Stimulated activated memory B cell treated with anti-CD40 and anti-IgM and Interleukin-4, amounts not matched to agents 10 μg/mL and 1 μg/mL and 100 μg/mL, for 72 hours (primary cell): ENCODE measurements at regions not wholly inside any gene's neighbourhood (a gene's known extent, or its start where the extent isn't known, plus 50 kb on each side); places are given as distances from the start of the nearest gene placed in this dataset.

Experiments used
- ATAC-seq: fragments of 150-1000 bp; cut with Tn5 transposase; 2 replicates; pipeline ENCODE4 v1.10.0; 2021
- H3K27ac Mint-ChIP-seq: one replicate; pipeline ENCODE4 v1.8.0; 2022; ENCODE audit warnings: mild to moderate bottlenecking, mixed read lengths
- H3K27me3 Mint-ChIP-seq: one replicate; pipeline ENCODE4 v1.8.0; 2022; ENCODE audit warnings: mixed read lengths
- H3K36me3 Mint-ChIP-seq: one replicate; pipeline ENCODE4 v1.8.0; 2022; ENCODE audit warnings: mixed read lengths
- H3K4me1 Mint-ChIP-seq: one replicate; pipeline ENCODE4 v1.8.0; 2022; ENCODE audit warnings: mixed read lengths
- H3K4me3 Mint-ChIP-seq: one replicate; pipeline ENCODE4 v1.8.0; 2022; ENCODE audit warnings: mild to moderate bottlenecking, moderate library complexity, mixed read lengths
- H3K9me3 Mint-ChIP-seq: one replicate; pipeline ENCODE4 v1.8.0; 2022; ENCODE audit warnings: mixed read lengths

DNA sequence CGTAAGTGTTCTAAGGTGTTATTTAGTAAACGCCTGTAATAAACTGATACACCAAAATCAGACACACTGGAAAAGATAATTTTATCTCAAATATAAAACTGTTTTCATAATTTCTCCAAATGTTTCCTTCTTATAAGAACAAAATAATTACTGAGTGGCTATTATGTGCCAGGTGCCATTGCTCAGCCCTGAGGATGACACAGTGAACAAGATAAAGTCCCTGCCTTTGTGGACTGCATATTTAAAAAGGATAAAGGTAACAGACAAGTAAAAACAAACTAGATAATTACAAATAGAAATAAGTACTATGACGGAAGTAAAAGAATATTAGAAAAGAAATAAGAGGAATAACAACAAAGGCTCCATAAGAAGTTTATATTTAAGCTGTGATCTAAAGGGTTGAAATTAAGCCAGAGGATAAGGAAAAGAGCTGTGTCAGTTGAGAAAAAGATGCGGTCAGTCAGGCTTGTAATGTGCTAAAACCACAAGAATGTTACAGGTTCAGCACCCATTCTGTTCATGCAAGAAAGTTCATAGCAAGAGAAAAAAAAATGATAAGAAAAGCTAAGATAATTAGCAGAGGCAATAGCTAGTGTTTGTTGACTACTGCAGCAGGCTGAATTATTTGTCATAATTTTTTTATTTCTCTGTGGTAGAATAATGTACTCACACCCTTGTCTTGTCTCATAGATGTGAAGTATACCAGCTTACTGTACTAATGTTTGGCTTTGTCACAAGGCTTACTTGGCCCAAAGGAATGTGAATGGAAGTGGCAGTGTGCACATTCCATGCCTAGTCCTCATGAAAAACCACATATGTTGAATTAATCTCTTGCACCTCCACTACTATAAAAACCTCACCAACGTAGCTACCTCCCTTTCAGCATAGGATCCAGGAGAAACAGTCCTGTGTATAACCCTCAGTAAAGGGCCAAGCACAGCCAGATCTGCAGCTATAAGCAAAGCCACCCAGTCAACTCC, 75.1 kb downstream of the CRPPA start:
- Mint-ChIP-seq H3K4me3 (no peak overlapping the region), H3K4me1 (no peaks in the 10 kb centered on the region), H3K27me3 (no peaks in the 10 kb centered on the region), H3K36me3 (peaks cover 14% of the 10 kb centered on the region), H3K27ac (no peak overlapping the region), H3K9me3 (peaks cover 26% of the 10 kb centered on the region)
- no peak for ATAC-seq

DNA sequence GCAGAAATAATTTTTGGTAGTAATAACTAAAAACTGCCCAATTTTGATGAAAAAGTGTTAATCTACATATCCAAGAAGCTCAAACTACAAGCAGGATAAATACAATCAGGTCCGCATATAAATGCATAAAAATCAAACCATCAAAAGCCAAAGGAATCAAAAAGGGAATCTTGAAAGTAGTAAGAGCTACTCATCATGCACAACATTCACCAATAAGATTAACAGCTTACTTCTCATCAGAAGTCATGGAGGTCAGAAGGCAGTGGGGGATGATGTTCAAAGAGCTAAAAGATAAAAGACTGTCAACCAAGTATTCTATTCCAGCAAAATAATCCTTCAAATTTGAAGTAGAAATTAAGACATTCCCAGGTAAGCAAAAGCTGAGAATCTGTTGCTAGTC, 76.4 kb downstream of the CRPPA start:
- Mint-ChIP-seq H3K4me1 (no peaks in the 10 kb centered on the region), H3K27me3 (no peaks in the 10 kb centered on the region), H3K4me3 (no peak overlapping the region), H3K36me3 (peaks cover 10% of the 10 kb centered on the region), H3K9me3 (peaks cover 20% of the 10 kb centered on the region), H3K27ac (no peak overlapping the region)
- ATAC-seq, result no peak

GRCh38 chr7:16343612-16344011, 77.7 kb downstream of the CRPPA start:
- H3K36me3 Mint-ChIP-seq, result no peaks in the 10 kb centered on the region
- peaks cover 11% of the 10 kb centered on the region for H3K9me3 Mint-ChIP-seq
- no peak for ATAC-seq
- no peaks in the 10 kb centered on the region for H3K27me3 Mint-ChIP-seq
- H3K4me3 Mint-ChIP-seq, result no peak overlapping the region
- no peaks in the 10 kb centered on the region for H3K4me1 Mint-ChIP-seq
- no peak overlapping the region for H3K27ac Mint-ChIP-seq

DNA sequence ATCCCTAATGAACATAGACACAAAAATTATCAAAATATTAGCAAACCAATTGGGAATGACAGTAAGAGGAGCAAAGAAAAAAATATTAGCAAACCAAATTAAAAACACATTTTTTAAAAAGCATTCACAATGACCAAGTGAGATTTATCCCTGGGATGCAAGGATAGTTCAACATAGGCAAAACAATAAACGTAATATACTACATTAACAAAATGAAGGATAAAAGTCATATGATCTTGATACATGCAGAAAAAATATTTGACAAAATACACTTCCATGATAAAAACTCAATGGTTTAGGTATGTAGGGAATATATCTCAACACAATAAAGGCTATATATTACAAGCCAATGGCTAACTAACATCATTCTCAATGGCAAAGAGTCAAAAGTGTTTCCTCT, 83.3 kb downstream of the CRPPA start:
- Mint-ChIP-seq H3K27ac (no peak overlapping the region), H3K4me3 (no peak overlapping the region), H3K36me3 (peaks cover 7% of the 10 kb centered on the region), H3K27me3 (no peaks in the 10 kb centered on the region), H3K9me3 (peaks cover 14% of the 10 kb centered on the region), H3K4me1 (no peaks in the 10 kb centered on the region)
- ATAC-seq, result no peak

GRCh38 chr7:16326106-16326505, 95.2 kb downstream of the CRPPA start:
- Mint-ChIP-seq H3K36me3 (no peaks in the 10 kb centered on the region), H3K9me3 (no peaks in the 10 kb centered on the region), H3K4me3 (no peak overlapping the region), H3K27me3 (no peaks in the 10 kb centered on the region), H3K27ac (no peak overlapping the region), H3K4me1 (no peaks in the 10 kb centered on the region)
- no peak for ATAC-seq

DNA sequence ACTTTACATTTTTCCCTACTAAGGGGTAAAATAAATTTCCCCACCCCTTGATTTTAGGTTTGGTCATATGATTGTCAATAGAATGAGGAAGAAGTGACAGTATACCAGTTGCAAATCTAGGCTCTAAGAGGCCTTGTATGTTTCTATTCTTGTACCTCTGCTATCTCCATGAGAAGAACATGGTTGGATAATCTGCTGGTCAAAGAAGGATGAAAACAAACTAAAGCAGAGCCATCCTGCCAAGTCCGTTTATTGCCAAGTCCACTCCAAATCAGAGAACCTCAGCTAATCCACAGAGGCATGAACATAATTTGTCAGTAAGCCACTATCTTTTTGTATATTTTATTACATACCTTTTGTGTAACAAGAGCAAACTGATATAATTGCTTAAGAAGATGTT, 98.0 kb downstream of the CRPPA start:
- H3K27me3 Mint-ChIP-seq, result no peaks in the 10 kb centered on the region
- ATAC-seq, result no peak
- H3K4me3 Mint-ChIP-seq, result no peak overlapping the region
- no peaks in the 10 kb centered on the region for H3K4me1 Mint-ChIP-seq
- H3K9me3 Mint-ChIP-seq, result no peaks in the 10 kb centered on the region
- no peak overlapping the region for H3K27ac Mint-ChIP-seq
- H3K36me3 Mint-ChIP-seq, result no peaks in the 10 kb centered on the region

DNA sequence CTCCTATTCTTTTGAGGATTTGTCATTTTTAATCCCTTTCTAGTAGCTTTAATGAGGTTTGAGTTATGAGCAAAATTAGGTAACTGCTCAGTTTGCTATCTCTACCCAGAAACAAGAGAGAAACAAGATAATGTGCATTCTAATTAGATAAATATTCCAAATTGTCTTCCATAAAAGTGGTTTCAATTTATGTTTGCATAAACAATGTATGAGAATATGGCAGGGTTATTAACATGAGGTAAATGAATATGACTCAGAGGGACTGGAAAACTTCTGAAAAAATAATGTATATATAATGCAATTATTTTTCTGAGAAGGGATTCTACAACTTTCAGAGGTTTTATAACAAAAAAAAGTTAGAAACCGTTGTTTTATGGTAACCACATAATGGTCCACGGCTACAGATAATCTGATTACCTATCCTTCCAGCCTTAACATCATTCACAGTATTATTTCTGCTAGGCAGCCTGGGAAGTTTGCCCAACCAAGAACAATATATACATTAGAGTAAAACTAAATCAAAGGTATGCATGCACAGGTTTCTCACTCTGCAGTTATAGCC, 101.2 kb downstream of the CRPPA start:
- H3K36me3 Mint-ChIP-seq, result no peaks in the 10 kb centered on the region

DNA sequence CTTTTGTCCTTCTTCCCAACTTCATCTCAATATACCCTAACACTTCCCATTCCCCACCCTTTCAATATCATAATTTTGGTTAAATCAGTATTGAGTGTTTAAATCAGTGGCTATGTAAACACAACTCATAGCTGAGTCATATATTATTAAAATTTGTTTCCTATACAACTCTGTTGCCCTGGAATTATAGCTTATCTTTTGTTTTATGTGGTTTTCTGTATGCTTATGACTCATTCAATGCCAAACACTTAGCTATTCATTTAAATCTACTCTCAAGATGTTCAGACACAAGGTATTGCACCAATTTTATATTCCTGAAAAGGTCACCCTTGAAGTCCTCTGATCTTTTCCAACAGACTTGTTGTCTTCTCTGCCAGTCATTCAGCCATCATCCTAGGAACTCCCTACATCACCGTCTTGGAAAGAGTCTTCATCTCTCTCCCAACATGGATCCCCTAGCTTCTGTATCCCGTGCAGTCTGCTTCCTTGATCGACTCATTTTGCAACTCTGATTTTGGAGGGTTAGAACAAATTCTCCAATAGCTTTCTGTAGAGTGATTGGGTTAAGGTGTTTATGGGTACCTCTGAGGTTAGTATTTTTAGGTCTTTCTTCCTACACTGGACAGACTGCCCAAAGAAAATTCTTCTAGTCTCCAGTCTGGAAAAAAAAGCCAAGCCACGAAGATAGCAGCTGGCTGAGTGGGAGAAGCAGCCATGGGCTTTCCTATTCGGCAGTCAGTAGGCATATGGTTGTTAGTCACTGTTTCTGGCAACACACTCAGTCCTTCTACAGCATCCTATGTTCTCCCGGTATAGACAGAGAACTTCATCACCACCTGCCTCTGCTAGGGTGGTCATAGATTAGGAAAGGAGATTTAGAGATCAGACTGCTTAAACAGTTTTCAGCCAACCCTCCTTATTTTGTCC, 102.1 kb downstream of the CRPPA start:
- no peak overlapping the region for H3K4me3 Mint-ChIP-seq
- no peak overlapping the region for H3K27ac Mint-ChIP-seq
- H3K9me3 Mint-ChIP-seq, result no peaks in the 10 kb centered on the region
- ATAC-seq, result no peak
- H3K4me1 Mint-ChIP-seq, result no peaks in the 10 kb centered on the region
- no peaks in the 10 kb centered on the region for H3K36me3 Mint-ChIP-seq
- H3K27me3 Mint-ChIP-seq, result no peaks in the 10 kb centered on the region

More for the DNA sequence above, 101.2 kb downstream of the CRPPA start:
- Mint-ChIP-seq H3K27me3 (no peaks in the 10 kb centered on the region), H3K9me3 (no peaks in the 10 kb centered on the region), H3K4me1 (no peaks in the 10 kb centered on the region), H3K27ac (no peak overlapping the region), H3K4me3 (no peak overlapping the region)
- no peak for ATAC-seq

DNA sequence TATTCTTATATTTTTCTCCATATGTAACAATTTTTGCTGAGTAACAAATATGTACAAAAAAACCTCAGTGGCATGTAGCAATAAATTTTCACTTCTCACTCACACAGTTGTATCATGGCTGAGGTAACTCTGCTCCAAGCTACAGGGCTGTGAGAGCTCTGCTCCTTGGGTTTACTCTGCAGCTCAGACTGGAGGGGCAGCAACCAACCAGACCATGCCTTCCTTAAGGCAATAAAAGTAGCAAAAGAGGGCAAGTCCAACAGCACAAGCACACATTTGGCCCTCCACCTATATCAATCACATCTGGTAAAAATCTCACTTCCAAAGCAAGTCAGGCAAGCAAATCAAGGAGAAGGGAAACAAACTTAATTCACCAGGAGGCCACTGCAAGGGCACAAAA, 102.9 kb downstream of the CRPPA start:
- no peaks in the 10 kb centered on the region for H3K9me3 Mint-ChIP-seq
- no peaks in the 10 kb centered on the region for H3K27me3 Mint-ChIP-seq
- ATAC-seq, result no peak
- H3K4me3 Mint-ChIP-seq, result no peak overlapping the region
- no peak overlapping the region for H3K27ac Mint-ChIP-seq
- H3K36me3 Mint-ChIP-seq, result no peaks in the 10 kb centered on the region
- no peaks in the 10 kb centered on the region for H3K4me1 Mint-ChIP-seq

GRCh38 chr7:16317406-16317805, 103.9 kb downstream of the CRPPA start:
- Mint-ChIP-seq H3K36me3 (no peaks in the 10 kb centered on the region), H3K27ac (no peak overlapping the region), H3K4me3 (no peak overlapping the region), H3K4me1 (no peaks in the 10 kb centered on the region), H3K9me3 (no peaks in the 10 kb centered on the region), H3K27me3 (no peaks in the 10 kb centered on the region)
- ATAC-seq, result no peak

DNA sequence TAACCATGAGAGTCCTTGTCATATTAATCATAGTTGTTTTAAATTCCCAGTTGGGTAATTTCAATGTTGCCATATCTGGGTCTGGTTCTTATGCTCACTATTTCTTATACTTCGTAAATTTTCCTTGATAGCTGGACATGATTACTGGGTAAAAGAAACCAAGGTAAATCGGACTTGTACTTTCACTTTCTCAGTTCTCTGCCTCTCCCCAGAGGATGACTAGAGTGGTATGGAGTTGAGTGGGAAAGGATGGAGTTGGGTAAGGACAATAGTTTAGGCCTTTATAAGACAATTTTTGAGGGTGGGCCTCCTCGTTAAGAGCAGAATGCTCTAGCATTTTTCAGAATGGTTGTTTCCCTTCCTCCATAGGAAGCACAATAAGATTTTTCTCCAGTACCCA, 106.1 kb downstream of the CRPPA start:
- no peaks in the 10 kb centered on the region for H3K4me1 Mint-ChIP-seq
- H3K27me3 Mint-ChIP-seq, result no peaks in the 10 kb centered on the region
- no peak overlapping the region for H3K4me3 Mint-ChIP-seq
- no peaks in the 10 kb centered on the region for H3K36me3 Mint-ChIP-seq
- no peak overlapping the region for H3K27ac Mint-ChIP-seq
- no peaks in the 10 kb centered on the region for H3K9me3 Mint-ChIP-seq
- ATAC-seq, result no peak

- Mint-ChIP-seq H3K27ac (no peak overlapping the region), H3K9me3 (no peaks in the 10 kb centered on the region), H3K4me1 (no peaks in the 10 kb centered on the region), H3K27me3 (no peaks in the 10 kb centered on the region), H3K36me3 (no peaks in the 10 kb centered on the region), H3K4me3 (no peak overlapping the region)
- no peak for ATAC-seq
These were observed 112.2 kb downstream of the CRPPA start for GRCh38 chr7:16309129-16309528.

DNA sequence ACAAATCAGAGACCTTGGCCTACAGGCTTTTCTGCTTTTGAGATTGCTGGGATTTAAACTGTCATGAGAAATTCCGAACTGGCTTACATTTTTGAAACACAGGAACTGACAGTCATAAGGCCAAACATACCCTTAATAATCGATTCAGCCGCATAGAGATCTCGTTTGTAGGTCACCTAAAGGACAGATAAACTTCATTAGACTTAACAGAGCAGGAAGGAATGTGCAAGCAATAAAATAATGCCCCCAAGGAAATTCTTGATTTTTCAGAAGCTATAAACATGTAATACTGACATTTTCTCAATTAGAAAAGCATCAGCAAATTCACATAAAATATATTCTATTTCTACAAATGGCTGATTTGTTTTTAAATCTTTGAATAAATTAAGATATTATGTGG, 120.0 kb downstream of the CRPPA start:
- Mint-ChIP-seq H3K4me3 (no peak overlapping the region), H3K36me3 (no peaks in the 10 kb centered on the region), H3K4me1 (no peaks in the 10 kb centered on the region), H3K27me3 (no peaks in the 10 kb centered on the region), H3K9me3 (no peaks in the 10 kb centered on the region), H3K27ac (no peak overlapping the region)
- no peak for ATAC-seq

GRCh38 chr7:16300361-16300895, 120.9 kb downstream of the CRPPA start:
- Mint-ChIP-seq H3K4me3 (no peak overlapping the region), H3K9me3 (no peaks in the 10 kb centered on the region), H3K4me1 (no peaks in the 10 kb centered on the region), H3K27ac (no peak overlapping the region), H3K36me3 (no peaks in the 10 kb centered on the region), H3K27me3 (no peaks in the 10 kb centered on the region)
- no peak for ATAC-seq

GRCh38 chr7:16299853-16300252, 121.5 kb downstream of the CRPPA start:
- Mint-ChIP-seq H3K27me3 (no peaks in the 10 kb centered on the region), H3K4me3 (no peak overlapping the region), H3K27ac (no peak overlapping the region), H3K36me3 (no peaks in the 10 kb centered on the region), H3K9me3 (no peaks in the 10 kb centered on the region), H3K4me1 (no peaks in the 10 kb centered on the region)
- no peak for ATAC-seq
